Trophoblast cell (in vitro differentiated cells and primary cell): ENCODE measurements at regions not wholly inside any gene's neighbourhood (a gene's known extent, or its start where the extent isn't known, plus 50 kb on each side); places are given as distances from the start of the nearest gene placed in this dataset.

Experiments used
- DNase-seq, 2 donors: peaks; one replicate each; pipeline ENCODE4 v3.0.0-alpha.2; 2016
- H2AFZ ChIP-seq: 2 replicates; pipeline ENCODE4 v1.6.1; 2013; ENCODE audit warnings: low read length, moderate library complexity, mild to moderate bottlenecking; ENCODE audit not compliant: insufficient read depth, poor library complexity
- H2AK5ac ChIP-seq: 2 replicates; pipeline ENCODE4 v1.6.1; 2013; ENCODE audit warnings: mild to moderate bottlenecking, low read length
- H2BK120ac ChIP-seq: 2 replicates; pipeline ENCODE4 v1.6.1; 2013; ENCODE audit warnings: low read length, mild to moderate bottlenecking, moderate library complexity; ENCODE audit not compliant: insufficient read depth, poor library complexity
- H2BK12ac ChIP-seq: 2 replicates; pipeline ENCODE4 v1.6.1; 2013; ENCODE audit warnings: mild to moderate bottlenecking, low read length, moderate library complexity
- H2BK5ac ChIP-seq: 2 replicates; pipeline ENCODE4 v1.6.1; 2013; ENCODE audit warnings: low read length, low read depth, moderate library complexity, mild to moderate bottlenecking; ENCODE audit not compliant: poor library complexity
- H3K14ac ChIP-seq: 2 replicates; pipeline ENCODE4 v1.6.1; 2013; ENCODE audit warnings: mild to moderate bottlenecking, low read length
- H3K18ac ChIP-seq: 2 replicates; pipeline ENCODE4 v1.6.1; 2013; ENCODE audit warnings: mild to moderate bottlenecking, low read length
- H3K23ac ChIP-seq: 2 replicates; pipeline ENCODE4 v1.6.1; 2013; ENCODE audit warnings: low read length
- H3K27ac ChIP-seq: 2 replicates; pipeline ENCODE4 v1.5.1; 2013; ENCODE audit warnings: low read depth, mild to moderate bottlenecking, inconsistent platforms, low read length, moderate library complexity
- H3K27me3 ChIP-seq: 2 replicates; pipeline ENCODE4 v1.6.1; 2013; ENCODE audit warnings: inconsistent platforms, mild to moderate bottlenecking, low read length, moderate library complexity; ENCODE audit not compliant: insufficient read depth
- H3K36me3 ChIP-seq, 2 experiments: 1 replicate in 1 of 2; 2 replicates in 1 of 2; pipeline ENCODE4 v1.6.1; 2013; ENCODE audit warnings: low read length in 2 of 2, mild to moderate bottlenecking in 2 of 2, moderate library complexity in 1 of 2; ENCODE audit not compliant: insufficient read depth in 2 of 2, control insufficient read depth in 1 of 2
- H3K4ac ChIP-seq: 2 replicates; pipeline ENCODE4 v1.6.1; 2013; ENCODE audit warnings: low read depth, mild to moderate bottlenecking, low read length, moderate library complexity
- H3K4me1 ChIP-seq, 2 experiments: 1 replicate in 1 of 2; 2 replicates in 1 of 2; pipeline ENCODE4 v1.6.1; 2013; ENCODE audit warnings: low read length in 2 of 2, mild to moderate bottlenecking in 2 of 2, moderate library complexity in 1 of 2; ENCODE audit not compliant: insufficient read depth in 2 of 2, control insufficient read depth in 1 of 2
- H3K4me2 ChIP-seq: 2 replicates; pipeline ENCODE4 v1.6.1; 2013; ENCODE audit warnings: inconsistent platforms, mild to moderate bottlenecking, low read length, moderate library complexity
- H3K4me3 ChIP-seq: 2 replicates; pipeline ENCODE4 v1.5.1; 2013; ENCODE audit warnings: mild to moderate bottlenecking, low read depth, low read length, inconsistent platforms
- H3K79me1 ChIP-seq: one replicate; pipeline ENCODE4 v1.6.1; 2013; ENCODE audit warnings: low read length
- H3K79me2 ChIP-seq: 2 replicates; pipeline ENCODE4 v1.6.1; 2013; ENCODE audit warnings: low read length, mild to moderate bottlenecking; ENCODE audit not compliant: control insufficient read depth, insufficient read depth, poor library complexity
- H3K9ac ChIP-seq: 2 replicates; pipeline ENCODE4 v1.6.1; 2013; ENCODE audit warnings: mild to moderate bottlenecking, low read length
- H3K9me3 ChIP-seq: 2 replicates; pipeline ENCODE4 v1.6.1; 2013; ENCODE audit warnings: low read depth, mild to moderate bottlenecking, control low read depth, inconsistent platforms, low read length; ENCODE audit not compliant: insufficient read depth
- H4K12ac ChIP-seq: 2 replicates; pipeline ENCODE4 v1.6.1; 2013; ENCODE audit warnings: low read depth, mild to moderate bottlenecking, low read length, moderate library complexity
- H4K8ac ChIP-seq: 2 replicates; pipeline ENCODE4 v1.6.1; 2013; ENCODE audit warnings: low read depth, mild to moderate bottlenecking, low read length, moderate library complexity
- H4K91ac ChIP-seq: one replicate; pipeline ENCODE4 v1.6.1; 2013; ENCODE audit warnings: low read depth, mild to moderate bottlenecking, low read length, moderate library complexity
- WGBS: extraction: QIAGEN DNeasy Blood & Tissue Kit; methylation state at CpG from one replicate; pipeline ENCODE4 v1.1.7; 2013; ENCODE audit warnings: missing lambda C conversion rate; ENCODE audit not compliant: insufficient read length, insufficient coverage; ENCODE audit errors: extremely low coverage; 5-methylcytosine and 5-hydroxymethylcytosine counted together

GRCh38 chr4:187065396-187065795, 341.7 kb upstream of the FAT1 start:
- no peak overlapping the region for H2BK12ac ChIP-seq
- no peak overlapping the region for H2BK5ac ChIP-seq
- no peaks in the 10 kb centered on the region for H3K79me1 ChIP-seq
- H3K23ac ChIP-seq, result no peak overlapping the region
- H4K8ac ChIP-seq, result no peak overlapping the region
- H3K27ac ChIP-seq, result no peak overlapping the region
- no peak overlapping the region for H4K12ac ChIP-seq
- no CpG with 5 or more reads among the region's 1 CpG for WGBS
- no peak overlapping the region for H4K91ac ChIP-seq
- H3K14ac ChIP-seq, result no peak overlapping the region
- no peak overlapping the region for H3K4me2 ChIP-seq
- H3K4me3 ChIP-seq, result no peak overlapping the region
- H3K4me1 ChIP-seq, result no peaks in the 10 kb centered on the region
- no peak overlapping the region for H2AFZ ChIP-seq
- no peaks in the 10 kb centered on the region for H3K9me3 ChIP-seq
- no peaks in the 10 kb centered on the region for H3K79me2 ChIP-seq
- DNase-seq, result no peak
- no peaks in the 10 kb centered on the region for H3K27me3 ChIP-seq
- H3K9ac ChIP-seq, result no peak overlapping the region
- no peak overlapping the region for H3K18ac ChIP-seq
- no peak overlapping the region for H2AK5ac ChIP-seq
- no peak overlapping the region for H2BK120ac ChIP-seq
- no peak overlapping the region for H3K4ac ChIP-seq
- no peaks in the 10 kb centered on the region for H3K36me3 ChIP-seq

GRCh38 chr4:187065806-187066205, 342.1 kb upstream of the FAT1 start:
- no peak overlapping the region for H4K91ac ChIP-seq
- WGBS, result no CpG with 5 or more reads among the region's 13 CpGs
- no peaks in the 10 kb centered on the region for H3K4me1 ChIP-seq
- no peaks in the 10 kb centered on the region for H3K36me3 ChIP-seq
- H3K27ac ChIP-seq, result no peak overlapping the region
- H3K79me1 ChIP-seq, result no peaks in the 10 kb centered on the region
- no peak overlapping the region for H2AFZ ChIP-seq
- no peaks in the 10 kb centered on the region for H3K27me3 ChIP-seq
- H3K23ac ChIP-seq, result no peak overlapping the region
- H3K9ac ChIP-seq, result no peak overlapping the region
- DNase-seq, result no peak
- no peak overlapping the region for H2BK5ac ChIP-seq
- no peak overlapping the region for H3K4me2 ChIP-seq
- no peak overlapping the region for H2BK12ac ChIP-seq
- no peak overlapping the region for H4K12ac ChIP-seq
- no peak overlapping the region for H3K4me3 ChIP-seq
- no peak overlapping the region for H3K4ac ChIP-seq
- H3K14ac ChIP-seq, result no peak overlapping the region
- no peaks in the 10 kb centered on the region for H3K9me3 ChIP-seq
- H3K18ac ChIP-seq, result no peak overlapping the region
- no peaks in the 10 kb centered on the region for H3K79me2 ChIP-seq
- H2BK120ac ChIP-seq, result no peak overlapping the region
- H4K8ac ChIP-seq, result no peak overlapping the region
- no peak overlapping the region for H2AK5ac ChIP-seq

GRCh38 chr4:187069398-187069797, 345.7 kb upstream of the FAT1 start:
- Histone ChIP-seq H2BK5ac (no peak overlapping the region), H2BK12ac (no peak overlapping the region), H3K18ac (no peak overlapping the region), H3K23ac (no peak overlapping the region), H3K27ac (no peak overlapping the region), H3K14ac (no peak overlapping the region), H4K12ac (no peak overlapping the region), H3K79me1 (no peaks in the 10 kb centered on the region), H3K4me1 (no peaks in the 10 kb centered on the region), H4K8ac (no peak overlapping the region), H3K79me2 (no peaks in the 10 kb centered on the region), H3K4me2 (no peak overlapping the region), H2BK120ac (no peak overlapping the region), H3K27me3 (no peaks in the 10 kb centered on the region), H2AFZ (no peak overlapping the region), H3K9ac (no peak overlapping the region), H2AK5ac (no peak overlapping the region), H3K4ac (no peak overlapping the region), H3K4me3 (no peak overlapping the region), H3K36me3 (no peaks in the 10 kb centered on the region), H3K9me3 (no peaks in the 10 kb centered on the region), H4K91ac (no peak overlapping the region)
- no peak for DNase-seq
- no CpG with 5 or more reads among the region's 10 CpGs for WGBS

GRCh38 chr4:187070158-187070557, 346.5 kb upstream of the FAT1 start:
- no peak for DNase-seq
- no peak overlapping the region for H3K14ac ChIP-seq
- WGBS, result no CpG with 5 or more reads among the region's 3 CpGs
- no peak overlapping the region for H3K4me2 ChIP-seq
- H2BK120ac ChIP-seq, result no peak overlapping the region
- H4K12ac ChIP-seq, result no peak overlapping the region
- H2BK12ac ChIP-seq, result no peak overlapping the region
- H3K79me2 ChIP-seq, result no peaks in the 10 kb centered on the region
- H3K27ac ChIP-seq, result no peak overlapping the region
- no peak overlapping the region for H2AK5ac ChIP-seq
- H3K9ac ChIP-seq, result no peak overlapping the region
- no peak overlapping the region for H4K8ac ChIP-seq
- H3K9me3 ChIP-seq, result no peaks in the 10 kb centered on the region
- no peaks in the 10 kb centered on the region for H3K36me3 ChIP-seq
- no peak overlapping the region for H2AFZ ChIP-seq
- H4K91ac ChIP-seq, result no peak overlapping the region
- no peak overlapping the region for H3K18ac ChIP-seq
- no peak overlapping the region for H3K4ac ChIP-seq
- no peaks in the 10 kb centered on the region for H3K79me1 ChIP-seq
- H3K23ac ChIP-seq, result no peak overlapping the region
- H3K27me3 ChIP-seq, result no peaks in the 10 kb centered on the region
- H3K4me1 ChIP-seq, result no peaks in the 10 kb centered on the region
- H3K4me3 ChIP-seq, result no peak overlapping the region
- no peak overlapping the region for H2BK5ac ChIP-seq
